Esophagus muscularis mucosa (tissue), 4 donors: ENCODE measurements at regions not wholly inside any gene's neighbourhood (a gene's known extent, or its start where the extent isn't known, plus 50 kb on each side); places are given as distances from the start of the nearest gene placed in this dataset.

Experiments used
- DNase-seq: peaks from one replicate; pipeline ENCODE4 v3.0.0-alpha.2; 2017; ENCODE audit errors: extremely low spot score
- H3K27ac ChIP-seq, 4 donors: fragments of 200-600 bp; sonication (generic); replicated peaks in 1 of 4; 1 replicate in 3 of 4; 2 replicates in 1 of 4; pipeline ENCODE4 v1.5.1; 2016 to 2019; ENCODE audit warnings: mild to moderate bottlenecking in 1 of 4
- H3K27me3 ChIP-seq, 4 donors: fragments of 200-600 bp; sonication (generic); one replicate each; pipeline versions ENCODE4 v1.5.1 to v1.6.0; 2016 to 2019
- H3K36me3 ChIP-seq, 4 donors: fragments of 200-600 bp; sonication (generic); one replicate each; pipeline ENCODE4 v1.5.1; 2016 to 2019
- H3K4me1 ChIP-seq, 4 donors: fragments of 200-600 bp; sonication (generic); one replicate each; pipeline ENCODE4 v1.5.1; 2016 to 2019
- H3K4me3 ChIP-seq, 4 donors: fragments of 200-600 bp; sonication (generic); 1 replicate in 2 of 4; 2 replicates in 2 of 4; pipeline ENCODE4 v1.5.1; 2016 to 2019; ENCODE audit warnings: mild to moderate bottlenecking in 4 of 4, moderate library complexity in 1 of 4
- H3K9me3 ChIP-seq, 4 donors: fragments of 200-600 bp; sonication (generic); 1 replicate in 3 of 4; 2 replicates in 1 of 4; pipeline ENCODE4 v1.5.1; 2016 to 2019
- CTCF ChIP-seq, 3 experiments: fragments of 200-600 bp in 2 of 3; fragments of 450-650 bp in 1 of 3; sonication (generic) in 2 of 3; IDR thresholded peaks; one replicate each; pipeline ENCODE4 v1.5.1; 2017 to 2019; ENCODE audit warnings: antibody characterized with exemption in 3 of 3, mild to moderate bottlenecking in 2 of 3, moderate library complexity in 1 of 3
- EP300 ChIP-seq: sonication (generic); formaldehyde crosslinking; IDR thresholded peaks from one replicate; pipeline ENCODE4 v1.6.1; 2017; ENCODE audit warnings: antibody characterized with exemption
- POLR2A ChIP-seq: fragments of 450-650 bp; IDR thresholded peaks from one replicate; pipeline ENCODE4 v1.6.1; 2017; ENCODE audit warnings: antibody characterized with exemption, moderate library complexity, mild to moderate bottlenecking, low read depth
- POLR2AphosphoS5 ChIP-seq, 2 donors: sonication (generic); formaldehyde crosslinking; IDR thresholded peaks; one replicate each; pipeline ENCODE4 v1.6.1; 2017; ENCODE audit warnings: antibody characterized with exemption in 2 of 2
- WGBS: methylation state at CpG from one replicate; pipeline ENCODE4 v1.1.5; 2018; 5-methylcytosine and 5-hydroxymethylcytosine counted together
- intact Hi-C: fragments of 100-400 bp; cut with DNase I; formaldehyde crosslinking; loops from one replicate; pipeline ENCODE4 v1.15.1; 2023

GRCh38 chr12:131458931-131459772, 251.7 kb upstream of the SFSWAP start:
- no peaks in the 10 kb centered on the region for H3K9me3 ChIP-seq
- TF ChIP-seq POLR2AphosphoS5 (IDR thresholded peaks at IDR 0.05) (no peak), POLR2A (no peak), CTCF (IDR thresholded peaks at IDR 0.05) (no peak), EP300 (no peak)
- H3K27ac ChIP-seq = no peak overlapping the region
- intact Hi-C loops = no loop called here
- H3K4me3 ChIP-seq = no peak overlapping the region
- WGBS = 89% methylated on average over 30 of the region's 31 CpGs
- peaks cover 0 to 73% (median 0%) of the 10 kb centered on the region in 4 donors for H3K27me3 ChIP-seq
- H3K4me1 ChIP-seq = no peaks in the 10 kb centered on the region
- H3K36me3 ChIP-seq = no peaks in the 10 kb centered on the region
- no peak for DNase-seq

- WGBS = 83% methylated on average over 21 of the region's 21 CpGs
- Histone ChIP-seq H3K4me3 (no peak overlapping the region), H3K27me3 (peaks cover 0 to 73% (median 0%) of the 10 kb centered on the region in 4 donors), H3K27ac (no peak overlapping the region), H3K9me3 (no peaks in the 10 kb centered on the region), H3K36me3 (no peaks in the 10 kb centered on the region), H3K4me1 (no peaks in the 10 kb centered on the region)
- DNase-seq = no peak
- TF ChIP-seq EP300 (no peak), CTCF (IDR thresholded peaks at IDR 0.05) (no peak), POLR2AphosphoS5 (IDR thresholded peaks at IDR 0.05) (no peak), POLR2A (no peak)
- intact Hi-C loops = no loop called here
Measured at GRCh38 chr12:131459773-131460365, 251.0 kb upstream of the SFSWAP start.

GRCh38 chr12:131460520-131460919, 250.4 kb upstream of the SFSWAP start:
- WGBS = 57% methylated on average over 5 of the region's 5 CpGs
- no peaks in the 10 kb centered on the region for H3K4me1 ChIP-seq
- H3K4me3 ChIP-seq = no peak overlapping the region
- H3K36me3 ChIP-seq = no peaks in the 10 kb centered on the region
- H3K9me3 ChIP-seq = no peaks in the 10 kb centered on the region
- H3K27ac ChIP-seq = no peak overlapping the region
- peaks cover 0 to 68% (median 0%) of the 10 kb centered on the region in 4 donors for H3K27me3 ChIP-seq
- intact Hi-C loops = no loop called here
- DNase-seq = no peak
- TF ChIP-seq EP300 (no peak), POLR2AphosphoS5 (IDR thresholded peaks at IDR 0.05) (no peak), CTCF (IDR thresholded peaks at IDR 0.05) (no peak), POLR2A (no peak)

GRCh38 chr12:131461096-131461495, 249.8 kb upstream of the SFSWAP start:
- TF ChIP-seq POLR2A (no peak), POLR2AphosphoS5 (IDR thresholded peaks at IDR 0.05) (no peak), EP300 (no peak), CTCF (IDR thresholded peaks at IDR 0.05) (no peak)
- H3K27ac ChIP-seq = no peak overlapping the region
- H3K4me1 ChIP-seq = no peaks in the 10 kb centered on the region
- H3K9me3 ChIP-seq = peaks cover 0 to under 1% (median 0%) of the 10 kb centered on the region in 4 donors
- intact Hi-C loops = no loop called here
- no peaks in the 10 kb centered on the region for H3K36me3 ChIP-seq
- H3K27me3 ChIP-seq = peaks cover 0 to 62% (median 0%) of the 10 kb centered on the region in 4 donors
- H3K4me3 ChIP-seq = no peak overlapping the region
- no peak for DNase-seq
- 64% methylated on average over 1 of the region's 2 CpGs for WGBS
